ENCODE measurements at regions not wholly inside any gene's neighbourhood (a gene's known extent, or its start where the extent isn't known, plus 50 kb on each side); places are given as distances from the start of the nearest gene placed in this dataset.

DNA sequence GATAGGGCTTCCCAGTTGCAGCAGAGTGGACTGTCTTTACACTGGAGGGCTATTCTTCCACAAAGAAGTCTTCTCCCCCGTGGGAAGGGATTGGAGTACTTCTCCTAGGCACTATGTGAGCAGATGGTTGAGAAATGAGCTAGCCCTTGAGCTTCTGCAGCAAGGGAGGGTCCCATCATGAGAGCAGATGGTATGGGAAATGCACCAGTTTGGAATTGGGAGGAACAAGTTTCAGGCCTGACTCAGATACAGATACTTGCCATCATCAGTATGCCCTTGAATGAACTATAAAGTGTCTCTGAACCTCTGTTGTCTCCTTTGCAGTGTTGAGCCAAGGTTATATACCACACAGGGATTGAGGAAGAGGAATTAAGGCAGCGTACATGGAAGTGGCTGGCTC is 757.4 kb downstream of the RNF144A start:
- no peaks in the 10 kb centered on the region for H4K20me1 ChIP-seq (ENCODE audit: control insufficient read depth, insufficient read depth, low read depth, low read length)
- peaks cover 11% of the 10 kb centered on the region; the same call in 1 of the 2 replicates for H3K9me3 ChIP-seq (ENCODE audit: control insufficient read depth, insufficient read depth, low read length)
- no peak overlapping the region for H3K4me2 ChIP-seq (ENCODE audit: low read length)
- H3K79me2 ChIP-seq (ENCODE audit: control insufficient read depth, low read length): no peaks in the 10 kb centered on the region
- no peak for TF ChIP-seq EZH2phosphoT487 (IDR thresholded peaks at IDR 0.05; ENCODE audit: borderline replicate concordance, low read length)
- TF ChIP-seq, protein P1, sequence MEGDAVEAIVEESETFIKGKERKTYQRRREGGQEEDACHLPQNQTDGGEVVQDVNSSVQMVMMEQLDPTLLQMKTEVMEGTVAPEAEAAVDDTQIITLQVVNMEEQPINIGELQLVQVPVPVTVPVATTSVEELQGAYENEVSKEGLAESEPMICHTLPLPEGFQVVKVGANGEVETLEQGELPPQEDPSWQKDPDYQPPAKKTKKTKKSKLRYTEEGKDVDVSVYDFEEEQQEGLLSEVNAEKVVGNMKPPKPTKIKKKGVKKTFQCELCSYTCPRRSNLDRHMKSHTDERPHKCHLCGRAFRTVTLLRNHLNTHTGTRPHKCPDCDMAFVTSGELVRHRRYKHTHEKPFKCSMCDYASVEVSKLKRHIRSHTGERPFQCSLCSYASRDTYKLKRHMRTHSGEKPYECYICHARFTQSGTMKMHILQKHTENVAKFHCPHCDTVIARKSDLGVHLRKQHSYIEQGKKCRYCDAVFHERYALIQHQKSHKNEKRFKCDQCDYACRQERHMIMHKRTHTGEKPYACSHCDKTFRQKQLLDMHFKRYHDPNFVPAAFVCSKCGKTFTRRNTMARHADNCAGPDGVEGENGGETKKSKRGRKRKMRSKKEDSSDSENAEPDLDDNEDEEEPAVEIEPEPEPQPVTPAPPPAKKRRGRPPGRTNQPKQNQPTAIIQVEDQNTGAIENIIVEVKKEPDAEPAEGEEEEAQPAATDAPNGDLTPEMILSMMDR (IDR thresholded peaks at IDR 0.05; ENCODE audit: low read depth, low read length, poor library complexity, severe bottlenecking): no peak
- peaks cover 36% of the 10 kb centered on the region for H3K4me1 ChIP-seq (ENCODE audit: control insufficient read depth, low read length)
- no peak overlapping the region for H3K4me3 ChIP-seq (ENCODE audit: low read length)
- H3F3A ChIP-seq (ENCODE audit: control insufficient read depth, insufficient read depth): no peaks in the 10 kb centered on the region
- H3K36me3 ChIP-seq (ENCODE audit: control insufficient read depth, low read length): no peaks in the 10 kb centered on the region; the same call in 1 of the 2 replicates
- no peaks in the 10 kb centered on the region for H3K9me2 ChIP-seq (replicated peaks; ENCODE audit: control insufficient read depth, low read length)
- no peak overlapping the region for H3K27ac ChIP-seq (ENCODE audit: low read depth, low read length)
- no peaks in the 10 kb centered on the region for H3K27me3 ChIP-seq (ENCODE audit: control insufficient read depth, low read length)

DNA sequence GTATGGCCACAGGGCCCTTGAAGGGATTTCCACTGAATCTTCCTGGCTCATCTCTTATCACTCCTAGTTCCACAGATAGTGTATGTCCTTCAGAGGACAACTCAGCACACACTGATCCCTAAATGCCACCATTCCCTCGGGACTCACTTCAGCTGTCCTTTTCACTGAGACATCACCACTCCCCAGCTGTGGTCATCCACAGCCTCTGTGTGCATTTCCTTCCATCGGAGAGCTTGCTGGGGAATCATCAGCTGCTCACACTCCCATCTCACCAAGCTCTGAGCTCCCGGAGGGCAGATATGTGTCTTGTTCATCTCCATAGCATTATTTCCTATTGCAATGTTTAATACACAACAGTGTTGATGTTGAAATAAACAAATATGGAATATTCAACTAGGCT is 759.5 kb downstream of the RNF144A start:
- peaks cover 11% of the 10 kb centered on the region; the same call in 1 of the 2 replicates for H3K9me3 ChIP-seq (ENCODE audit: control insufficient read depth, insufficient read depth, low read length)
- no peak for TF ChIP-seq EZH2phosphoT487 (IDR thresholded peaks at IDR 0.05; ENCODE audit: borderline replicate concordance, low read length)
- TF ChIP-seq, protein P1 (IDR thresholded peaks at IDR 0.05; ENCODE audit: low read depth, low read length, poor library complexity, severe bottlenecking): no peak
- H3K4me1 ChIP-seq (ENCODE audit: control insufficient read depth, low read length): peaks cover 14% of the 10 kb centered on the region
- H3K27ac ChIP-seq (ENCODE audit: low read depth, low read length): no peak overlapping the region
- H3K4me2 ChIP-seq (ENCODE audit: low read length): no peak overlapping the region
- H3K36me3 ChIP-seq (ENCODE audit: control insufficient read depth, low read length): no peaks in the 10 kb centered on the region; the same call in 1 of the 2 replicates
- H3F3A ChIP-seq (ENCODE audit: control insufficient read depth, insufficient read depth): no peaks in the 10 kb centered on the region
- no peaks in the 10 kb centered on the region for H4K20me1 ChIP-seq (ENCODE audit: control insufficient read depth, insufficient read depth, low read depth, low read length)
- H3K27me3 ChIP-seq (ENCODE audit: control insufficient read depth, low read length): no peaks in the 10 kb centered on the region
- no peaks in the 10 kb centered on the region for H3K79me2 ChIP-seq (ENCODE audit: control insufficient read depth, low read length)
- H3K9me2 ChIP-seq (replicated peaks; ENCODE audit: control insufficient read depth, low read length): no peaks in the 10 kb centered on the region
- H3K4me3 ChIP-seq (ENCODE audit: low read length): no peak overlapping the region

DNA sequence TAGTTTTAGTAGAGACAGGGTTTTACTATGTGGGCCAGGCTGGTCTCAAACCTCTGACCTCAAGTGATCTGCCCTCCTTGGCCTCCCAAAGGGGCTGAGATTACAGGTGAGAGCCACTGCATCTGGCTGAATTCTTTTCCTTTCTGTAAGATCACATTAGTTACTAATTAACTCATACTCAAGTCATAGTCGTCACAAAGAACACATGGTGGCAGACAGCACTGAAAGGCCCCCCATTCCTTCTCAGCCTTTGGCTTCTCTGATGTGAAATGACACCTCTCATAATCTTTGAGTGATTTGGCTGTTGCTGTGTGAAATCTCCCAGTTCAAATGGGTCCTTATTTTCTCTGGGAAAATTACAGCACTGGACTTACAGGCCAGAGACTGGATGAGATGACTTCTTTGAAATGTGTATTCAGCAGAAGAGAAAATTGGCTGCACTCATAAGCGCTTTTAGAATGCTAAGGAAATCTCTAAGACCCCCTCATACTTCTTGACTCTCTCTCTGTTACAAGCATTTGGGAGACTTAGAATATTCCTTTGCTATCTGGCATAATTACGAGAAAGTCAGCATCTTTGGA is 764.8 kb downstream of the RNF144A start:
- TF ChIP-seq, protein P1 (IDR thresholded peaks at IDR 0.05; ENCODE audit: low read depth, low read length, poor library complexity, severe bottlenecking): no peak
- TF ChIP-seq EZH2phosphoT487 (IDR thresholded peaks at IDR 0.05; ENCODE audit: borderline replicate concordance, low read length): no peak

More for the DNA sequence above, 764.8 kb downstream of the RNF144A start:
- Histone ChIP-seq H3K27ac (ENCODE audit: low read depth, low read length) (no peak overlapping the region), H3K9me3 (ENCODE audit: control insufficient read depth, insufficient read depth, low read length) (no peaks in the 10 kb centered on the region), H3F3A (ENCODE audit: control insufficient read depth, insufficient read depth) (no peaks in the 10 kb centered on the region), H3K4me1 (ENCODE audit: control insufficient read depth, low read length) (0 out of 2 replicates have a peak, but pooled peaks cover 3% of the 10 kb centered on the region), H3K4me2 (ENCODE audit: low read length) (no peak overlapping the region), H3K4me3 (ENCODE audit: low read length) (no peak overlapping the region), H4K20me1 (ENCODE audit: control insufficient read depth, insufficient read depth, low read depth, low read length) (no peaks in the 10 kb centered on the region), H3K9me2 (replicated peaks; ENCODE audit: control insufficient read depth, low read length) (no peaks in the 10 kb centered on the region), H3K36me3 (ENCODE audit: control insufficient read depth, low read length) (no peaks in the 10 kb centered on the region), H3K27me3 (ENCODE audit: control insufficient read depth, low read length) (no peaks in the 10 kb centered on the region), H3K79me2 (ENCODE audit: control insufficient read depth, low read length) (no peaks in the 10 kb centered on the region)

All from DOHH2 (cell line).